ENCODE measurements at regions not wholly inside any gene's neighbourhood (a gene's known extent, or its start where the extent isn't known, plus 50 kb on each side); places are given as distances from the start of the nearest gene placed in this dataset.

- Histone ChIP-seq H3F3A (ENCODE audit: insufficient read depth, low read length) (no peaks in the 10 kb centered on the region), H3K36me3 (replicated peaks; ENCODE audit: insufficient read depth, low read length) (no peaks in the 10 kb centered on the region), H3K9ac (ENCODE audit: low read length) (no peak overlapping the region)
Observed at GRCh38 chr2:161546635-161547034, 77.6 kb upstream of the SLC4A10 start.

GRCh38 chr2:161547130-161547529 is 77.1 kb upstream of the SLC4A10 start:
- no peak overlapping the region for H3K9ac ChIP-seq (ENCODE audit: low read length)
- H3F3A ChIP-seq (ENCODE audit: insufficient read depth, low read length), result no peaks in the 10 kb centered on the region
- no peaks in the 10 kb centered on the region for H3K4me1 ChIP-seq (ENCODE audit: low read length)
- H2AFZ ChIP-seq (ENCODE audit: low read length), result no peak overlapping the region
- H4K20me1 ChIP-seq (ENCODE audit: insufficient read depth, low read length), result no peaks in the 10 kb centered on the region
- no peaks in the 10 kb centered on the region for H3K9me3 ChIP-seq (replicated peaks; ENCODE audit: insufficient read depth, low read length)
- TF ChIP-seq CTCF (IDR thresholded peaks at IDR 0.05; ENCODE audit: low read length), result no peak
- TF ChIP-seq EZH2 (optimal IDR thresholded peaks at IDR 0.05; ENCODE audit: low read depth, low read length), result no peak
- no peak for TF ChIP-seq EZH2phosphoT487 (IDR thresholded peaks at IDR 0.05; ENCODE audit: low read length)
- DNase-seq, result no peak
- H3K27ac ChIP-seq (ENCODE audit: low read length), result no peak overlapping the region
- H3K4me3 ChIP-seq (ENCODE audit: low read length), result no peak overlapping the region
- no peaks in the 10 kb centered on the region for H3K9me2 ChIP-seq (replicated peaks; ENCODE audit: insufficient read depth, low read length)
- H3K79me2 ChIP-seq (ENCODE audit: low read length), result no peaks in the 10 kb centered on the region
- no peak overlapping the region for H3K4me2 ChIP-seq (ENCODE audit: low read depth, low read length)
- H3K27me3 ChIP-seq (replicated peaks; ENCODE audit: insufficient read depth, low read length), result no peaks in the 10 kb centered on the region
- H3K36me3 ChIP-seq (replicated peaks; ENCODE audit: insufficient read depth, low read length), result no peaks in the 10 kb centered on the region

More at GRCh38 chr2:161546635-161547034, 77.6 kb upstream of the SLC4A10 start:
- Histone ChIP-seq H2AFZ (ENCODE audit: low read length) (no peak overlapping the region), H3K4me1 (ENCODE audit: low read length) (no peaks in the 10 kb centered on the region), H3K4me3 (ENCODE audit: low read length) (no peak overlapping the region), H4K20me1 (ENCODE audit: insufficient read depth, low read length) (no peaks in the 10 kb centered on the region), H3K79me2 (ENCODE audit: low read length) (no peaks in the 10 kb centered on the region), H3K9me3 (replicated peaks; ENCODE audit: insufficient read depth, low read length) (no peaks in the 10 kb centered on the region), H3K27me3 (replicated peaks; ENCODE audit: insufficient read depth, low read length) (no peaks in the 10 kb centered on the region), H3K9me2 (replicated peaks; ENCODE audit: insufficient read depth, low read length) (no peaks in the 10 kb centered on the region), H3K27ac (ENCODE audit: low read length) (no peak overlapping the region), H3K4me2 (ENCODE audit: low read depth, low read length) (no peak overlapping the region)
- TF ChIP-seq CTCF (IDR thresholded peaks at IDR 0.05; ENCODE audit: low read length), result no peak
- TF ChIP-seq EZH2 (optimal IDR thresholded peaks at IDR 0.05; ENCODE audit: low read depth, low read length), result no peak
- TF ChIP-seq EZH2phosphoT487 (IDR thresholded peaks at IDR 0.05; ENCODE audit: low read length), result no peak
- no peak for DNase-seq

- no peak overlapping the region for H3K4me3 ChIP-seq (ENCODE audit: low read length)
- H3K27ac ChIP-seq (ENCODE audit: low read length), result no peak overlapping the region
- no peak overlapping the region for H3K9ac ChIP-seq (ENCODE audit: low read length)
- no peak overlapping the region for H3K4me2 ChIP-seq (ENCODE audit: low read depth, low read length)
- no peaks in the 10 kb centered on the region for H3K9me3 ChIP-seq (replicated peaks; ENCODE audit: insufficient read depth, low read length)
- TF ChIP-seq EZH2phosphoT487 (IDR thresholded peaks at IDR 0.05; ENCODE audit: low read length) (no peak), CTCF (IDR thresholded peaks at IDR 0.05; ENCODE audit: low read length) (no peak), EZH2 (optimal IDR thresholded peaks at IDR 0.05; ENCODE audit: low read depth, low read length) (no peak)
- no peak overlapping the region for H2AFZ ChIP-seq (ENCODE audit: low read length)
- no peak for DNase-seq
- H3K4me1 ChIP-seq (ENCODE audit: low read length), result no peaks in the 10 kb centered on the region
- H3K27me3 ChIP-seq (replicated peaks; ENCODE audit: insufficient read depth, low read length), result no peaks in the 10 kb centered on the region
- H3K36me3 ChIP-seq (replicated peaks; ENCODE audit: insufficient read depth, low read length), result no peaks in the 10 kb centered on the region
- no peaks in the 10 kb centered on the region for H3K9me2 ChIP-seq (replicated peaks; ENCODE audit: insufficient read depth, low read length)
- no peaks in the 10 kb centered on the region for H3K79me2 ChIP-seq (ENCODE audit: low read length)
- H3F3A ChIP-seq (ENCODE audit: insufficient read depth, low read length), result no peaks in the 10 kb centered on the region
- no peaks in the 10 kb centered on the region for H4K20me1 ChIP-seq (ENCODE audit: insufficient read depth, low read length)
Observed at GRCh38 chr2:161552015-161552414, 72.2 kb upstream of the SLC4A10 start.

All from MM.1S (cell line).